Vagina (tissue), 2 donors: ENCODE measurements at regions not wholly inside any gene's neighbourhood (a gene's known extent, or its start where the extent isn't known, plus 50 kb on each side); places are given as distances from the start of the nearest gene placed in this dataset.

Experiments
- DNase-seq, 2 donors: peaks; one replicate each; pipeline ENCODE4 v3.0.0-alpha.2; 2017; ENCODE audit errors: extremely low spot score in 2 of 2
- H3K27ac ChIP-seq: fragments of 200-600 bp; sonication (generic); one replicate; pipeline ENCODE4 v1.5.1; 2019
- H3K27me3 ChIP-seq: fragments of 200-600 bp; sonication (generic); one replicate; pipeline ENCODE4 v1.5.1; 2019
- H3K36me3 ChIP-seq, 2 donors: fragments of 200-600 bp; sonication (generic); one replicate each; pipeline ENCODE4 v1.5.1; 2017 to 2019
- H3K4me1 ChIP-seq: fragments of 200-600 bp; sonication (generic); one replicate; pipeline ENCODE4 v1.5.1; 2019
- H3K4me3 ChIP-seq, 2 donors: fragments of 200-600 bp; sonication (generic); 1 replicate in 1 of 2; 2 replicates in 1 of 2; pipeline ENCODE4 v1.5.1; 2016 to 2019
- H3K9me3 ChIP-seq: fragments of 200-600 bp; sonication (generic); one replicate; pipeline ENCODE4 v1.5.1; 2019
- CTCF ChIP-seq, 3 experiments: fragments of 450-650 bp in 2 of 3; fragments of 200-600 bp in 1 of 3; sonication (generic) in 1 of 3; IDR thresholded peaks; one replicate each; pipeline ENCODE4 v1.5.1; 2017 to 2019; ENCODE audit warnings: antibody characterized with exemption in 3 of 3, mild to moderate bottlenecking in 2 of 3, moderate library complexity in 2 of 3
- POLR2A ChIP-seq, 2 donors: fragments of 450-650 bp; IDR thresholded peaks; one replicate each; pipeline ENCODE4 v1.6.1; 2017; ENCODE audit warnings: antibody characterized with exemption in 2 of 2, mild to moderate bottlenecking in 2 of 2, moderate library complexity in 2 of 2
- POLR2AphosphoS5 ChIP-seq, 2 donors: sonication (generic); formaldehyde crosslinking; IDR thresholded peaks; one replicate each; pipeline ENCODE4 v1.9.0; 2017; ENCODE audit warnings: antibody characterized with exemption in 2 of 2, mild to moderate bottlenecking in 2 of 2, low read depth in 1 of 2; ENCODE audit not compliant: insufficient read depth in 1 of 2
- intact Hi-C: fragments of 100-400 bp; cut with DNase I; formaldehyde crosslinking; loops from one replicate; pipeline ENCODE4 v1.15.1; 2023

GRCh38 chrX:7775987-7776386, 67.0 kb upstream of the VCX start:
- intact Hi-C loops: no loop called here
- Histone ChIP-seq H3K27ac (no peak overlapping the region), H3K4me1 (no peaks in the 10 kb centered on the region), H3K27me3 (no peaks in the 10 kb centered on the region), H3K36me3 (no peaks in the 10 kb centered on the region), H3K4me3 (no peak overlapping the region), H3K9me3 (no peaks in the 10 kb centered on the region)
- no peak for DNase-seq
- no peak for TF ChIP-seq POLR2A (IDR thresholded peaks at IDR 0.05)
- TF ChIP-seq CTCF (IDR thresholded peaks at IDR 0.05): no peak
- TF ChIP-seq POLR2AphosphoS5 (IDR thresholded peaks at IDR 0.05; ENCODE audit: insufficient read depth in 1 of 2, low read depth in 1 of 2): no peak

DNA sequence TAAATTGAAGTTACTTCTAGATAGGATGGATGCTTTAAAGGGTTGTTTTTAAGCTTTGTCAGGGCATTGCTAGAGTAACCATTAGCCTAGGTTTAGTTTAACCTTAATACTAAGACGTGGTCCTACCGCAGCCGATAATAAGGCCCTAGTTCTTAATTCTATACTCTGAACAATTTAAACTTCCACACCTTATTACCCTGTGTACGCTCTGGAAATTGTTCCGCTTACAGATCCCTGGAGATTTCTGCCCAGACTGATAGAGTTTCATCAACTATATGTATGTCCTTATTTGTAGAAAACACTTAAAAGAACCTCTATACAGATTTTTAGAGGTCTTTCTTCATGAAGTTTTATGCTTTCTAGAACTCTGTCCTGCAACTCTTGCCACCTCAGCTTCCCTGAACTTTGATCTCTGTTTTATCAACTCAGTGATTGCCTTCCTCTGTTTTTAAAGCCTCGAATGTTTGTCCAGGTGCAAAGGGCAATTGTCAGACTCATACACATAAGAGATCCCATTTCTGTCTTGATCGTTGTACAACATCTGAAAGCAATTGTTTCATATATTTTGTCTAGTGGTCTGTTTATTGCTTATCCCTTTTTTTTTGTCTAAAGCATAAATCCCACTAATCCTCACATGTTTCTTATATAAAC, 71.1 kb upstream of the VCX start:
- H3K36me3 ChIP-seq: no peaks in the 10 kb centered on the region
- no peaks in the 10 kb centered on the region for H3K9me3 ChIP-seq
- no peak overlapping the region for H3K4me3 ChIP-seq
- no peak overlapping the region for H3K27ac ChIP-seq
- H3K4me1 ChIP-seq: no peaks in the 10 kb centered on the region
- intact Hi-C loops: no loop called here
- no peaks in the 10 kb centered on the region for H3K27me3 ChIP-seq
- DNase-seq: no peak
- TF ChIP-seq POLR2A (IDR thresholded peaks at IDR 0.05): no peak
- TF ChIP-seq CTCF (IDR thresholded peaks at IDR 0.05): no peak
- no peak for TF ChIP-seq POLR2AphosphoS5 (IDR thresholded peaks at IDR 0.05; ENCODE audit: insufficient read depth in 1 of 2, low read depth in 1 of 2)

DNA sequence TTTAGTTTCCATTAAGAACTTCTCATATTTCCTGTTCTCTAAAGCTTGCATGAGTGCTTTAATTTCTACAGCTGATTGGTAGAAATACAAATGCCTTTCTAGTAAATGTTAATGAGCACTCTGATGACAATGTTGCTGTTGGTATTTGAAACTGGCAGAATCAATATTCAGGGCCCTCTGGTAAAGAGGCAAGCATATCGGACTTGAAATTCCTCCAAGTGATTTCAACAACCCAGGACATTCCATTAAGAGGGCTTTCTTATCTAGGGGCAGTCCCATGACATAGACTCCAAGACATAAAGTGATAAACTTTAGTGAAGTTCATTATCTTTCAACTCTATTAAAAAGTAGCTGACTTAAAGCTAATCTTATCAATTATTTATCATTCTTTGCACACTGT, 83.1 kb upstream of the VCX start:
- H3K27me3 ChIP-seq: no peaks in the 10 kb centered on the region
- no peak for DNase-seq
- no peak for TF ChIP-seq CTCF (IDR thresholded peaks at IDR 0.05)
- TF ChIP-seq POLR2AphosphoS5 (IDR thresholded peaks at IDR 0.05; ENCODE audit: insufficient read depth in 1 of 2, low read depth in 1 of 2): no peak
- no peak for TF ChIP-seq POLR2A (IDR thresholded peaks at IDR 0.05)
- no peak overlapping the region for H3K27ac ChIP-seq
- H3K4me3 ChIP-seq: no peak overlapping the region
- intact Hi-C loops: no loop called here
- no peaks in the 10 kb centered on the region for H3K9me3 ChIP-seq
- no peaks in the 10 kb centered on the region for H3K36me3 ChIP-seq
- H3K4me1 ChIP-seq: no peaks in the 10 kb centered on the region

DNA sequence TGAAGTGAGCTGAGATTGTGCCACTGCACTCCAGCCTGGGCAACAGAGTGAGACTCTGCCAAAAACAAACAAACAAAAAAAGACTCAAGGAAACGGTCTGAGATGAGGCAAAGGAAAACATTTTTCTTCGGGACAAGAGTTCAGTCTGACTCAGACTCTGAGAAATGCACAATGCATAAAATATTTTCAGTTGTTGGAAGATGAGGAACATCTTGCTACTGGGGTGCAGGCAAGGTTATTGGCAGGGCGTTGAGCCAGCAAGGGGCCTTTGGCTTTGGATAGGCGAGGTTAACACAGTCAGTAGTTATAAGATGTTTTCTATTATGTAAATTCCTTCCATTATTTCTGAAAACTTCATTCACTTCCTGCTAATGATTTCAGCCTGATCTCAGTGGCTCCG, 96.1 kb upstream of the VCX start:
- H3K4me3 ChIP-seq: no peak overlapping the region
- no peak for DNase-seq
- TF ChIP-seq POLR2A (IDR thresholded peaks at IDR 0.05) (no peak), CTCF (IDR thresholded peaks at IDR 0.05) (no peak), POLR2AphosphoS5 (IDR thresholded peaks at IDR 0.05; ENCODE audit: insufficient read depth in 1 of 2, low read depth in 1 of 2) (no peak)
- H3K9me3 ChIP-seq: no peaks in the 10 kb centered on the region
- H3K27ac ChIP-seq: no peak overlapping the region
- no peaks in the 10 kb centered on the region for H3K27me3 ChIP-seq
- no peaks in the 10 kb centered on the region for H3K36me3 ChIP-seq
- H3K4me1 ChIP-seq: no peaks in the 10 kb centered on the region
- intact Hi-C loops: no loop called here

DNA sequence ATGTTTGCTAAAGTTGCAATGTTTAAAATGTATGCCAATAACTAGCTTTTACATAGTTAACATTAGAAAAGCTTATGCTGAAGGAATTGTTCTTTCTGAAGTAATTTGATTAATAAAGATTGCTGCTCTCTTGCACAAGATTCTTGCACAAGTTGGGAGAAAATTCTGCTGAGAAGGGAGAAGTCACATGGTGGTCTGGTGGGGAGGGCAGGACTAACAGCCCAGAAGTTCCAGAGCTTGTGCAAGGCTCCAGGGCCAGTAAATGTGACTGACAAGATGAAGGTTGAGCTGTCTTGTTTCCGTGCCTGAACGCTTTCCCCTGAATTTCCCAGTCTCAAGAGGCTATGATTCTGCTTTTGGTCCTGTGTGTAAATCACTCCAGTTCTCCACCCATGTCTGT, 112.9 kb upstream of the VCX start:
- H3K4me3 ChIP-seq: no peak overlapping the region
- no peak for DNase-seq
- H3K4me1 ChIP-seq: no peaks in the 10 kb centered on the region
- H3K27ac ChIP-seq: no peak overlapping the region
- no peaks in the 10 kb centered on the region for H3K36me3 ChIP-seq
- H3K27me3 ChIP-seq: no peaks in the 10 kb centered on the region
- intact Hi-C loops: no loop called here
- H3K9me3 ChIP-seq: no peaks in the 10 kb centered on the region
- TF ChIP-seq CTCF (IDR thresholded peaks at IDR 0.05) (no peak), POLR2A (IDR thresholded peaks at IDR 0.05) (no peak), POLR2AphosphoS5 (IDR thresholded peaks at IDR 0.05; ENCODE audit: insufficient read depth in 1 of 2, low read depth in 1 of 2) (no peak)
